Stimulated activated CD8-positive, alpha-beta memory T cell treated with anti-CD3 and anti-CD28 coated beads, Interleukin-12 subunit alpha, Interleukin-12 subunit beta, amount 100 ng/mL, for 1 hour (primary cell): ENCODE measurements at regions not wholly inside any gene's neighbourhood (a gene's known extent, or its start where the extent isn't known, plus 50 kb on each side); places are given as distances from the start of the nearest gene placed in this dataset.

Experiments used
- DNase-seq: peaks from one replicate; pipeline ENCODE4 v3.0.0-alpha.2; 2020; ENCODE audit warnings: low read depth

DNA sequence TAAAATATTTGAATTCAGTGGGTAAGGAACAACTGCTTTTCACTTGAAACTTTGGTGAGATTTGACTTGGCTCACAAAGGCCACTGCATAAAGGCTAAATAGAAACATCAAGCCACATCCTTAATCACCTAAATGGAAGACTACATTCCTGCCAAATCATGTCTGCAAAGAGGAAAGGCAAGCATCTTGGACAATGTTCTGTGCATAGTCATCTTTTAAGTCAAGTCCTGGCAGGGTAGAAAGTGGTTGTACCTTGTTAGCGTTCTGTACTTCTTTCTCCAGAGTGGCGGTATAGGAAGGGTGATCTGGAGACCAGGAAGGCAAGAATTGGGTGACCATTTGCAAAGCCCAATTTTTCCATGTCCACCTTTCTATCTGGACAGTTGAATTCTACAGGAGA, 121.4 kb upstream of the SLC14A2 start:
- no peak for DNase-seq

GRCh38 chr18:45494811-45495210, 120.5 kb upstream of the SLC14A2 start:
- DNase-seq, result no peak

- no peak for DNase-seq
Measured at GRCh38 chr18:45496741-45497140, 118.5 kb upstream of the SLC14A2 start.

DNA sequence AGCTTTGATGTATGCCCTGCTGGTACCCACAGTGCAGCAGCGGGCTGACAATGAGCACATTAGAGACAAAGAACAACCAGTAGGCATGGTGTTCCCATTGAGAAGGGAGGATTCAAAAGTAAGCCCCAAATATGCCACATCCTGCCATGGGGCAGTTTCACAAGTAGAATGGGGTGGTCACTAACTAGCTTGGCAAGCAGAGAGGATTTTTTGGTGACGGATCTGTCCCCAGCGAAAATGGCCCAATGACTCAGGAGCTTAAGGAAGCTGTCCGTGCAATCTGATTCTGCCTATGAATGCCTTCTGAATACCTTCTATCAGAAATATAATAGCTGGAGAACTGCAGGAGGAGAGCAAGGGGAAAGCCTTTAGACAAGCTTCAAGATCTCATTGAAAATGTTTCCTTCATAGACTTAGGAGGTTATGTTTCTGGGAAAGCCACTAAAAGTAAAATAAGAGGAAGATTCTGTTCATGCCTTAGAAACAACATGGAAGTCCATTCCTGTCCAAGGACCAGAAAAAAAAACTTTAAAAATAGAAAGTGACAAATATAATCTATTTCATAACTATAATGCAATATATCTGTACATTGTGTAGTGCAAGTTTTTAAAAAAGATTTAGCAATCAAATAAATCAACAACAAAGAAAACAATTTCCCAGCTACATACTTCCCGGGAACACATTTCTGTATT, 117.5 kb upstream of the SLC14A2 start:
- no peak for DNase-seq

GRCh38 chr18:45498287-45498658, 117.0 kb upstream of the SLC14A2 start:
- DNase-seq, result no peak

- no peak for DNase-seq
Measured at GRCh38 chr18:45503990-45504389, 111.3 kb upstream of the SLC14A2 start.

GRCh38 chr18:45505497-45506206, 109.6 kb upstream of the SLC14A2 start:
- no peak for DNase-seq

DNA sequence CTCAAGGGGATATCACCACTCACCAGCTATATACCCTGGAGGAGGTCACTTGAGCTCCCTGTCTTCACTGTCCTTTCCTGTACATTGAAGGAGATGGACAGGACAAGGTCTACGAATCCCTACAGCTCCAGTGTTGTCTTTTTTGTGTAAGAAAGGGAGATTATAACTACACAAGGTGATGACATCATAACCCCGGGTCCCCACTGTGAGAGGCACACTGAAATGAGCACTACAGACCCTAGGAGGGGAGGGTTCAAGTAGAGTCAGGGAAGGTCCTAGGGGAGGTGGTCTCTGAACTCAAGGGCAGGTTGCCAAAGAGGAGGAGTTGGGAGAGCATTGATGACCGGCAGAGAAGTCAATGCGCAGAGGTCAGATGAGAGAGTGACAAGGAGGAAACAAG, 108.3 kb upstream of the SLC14A2 start:
- no peak for DNase-seq

GRCh38 chr18:45509535-45509934, 105.7 kb upstream of the SLC14A2 start:
- DNase-seq, result no peak

DNA sequence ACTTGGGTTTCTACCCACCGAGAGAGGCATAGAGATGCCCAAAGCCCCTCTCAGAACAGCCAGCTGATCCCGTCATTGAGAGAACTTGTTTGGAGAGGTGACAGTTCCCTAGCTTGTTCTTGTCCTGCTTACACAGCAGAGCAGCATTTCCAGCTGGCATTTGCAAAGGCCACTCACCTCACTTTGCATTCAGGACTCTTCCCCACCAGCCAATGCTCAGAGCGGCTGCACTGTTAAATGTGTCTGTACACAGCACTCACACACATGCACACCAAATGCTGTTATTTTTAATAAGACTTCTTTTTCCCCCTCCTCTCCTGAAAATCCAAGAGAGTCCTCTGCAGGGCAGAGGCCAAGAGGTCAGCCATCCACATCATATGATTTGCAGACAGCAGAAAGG, 104.6 kb upstream of the SLC14A2 start:
- no peak for DNase-seq

DNA sequence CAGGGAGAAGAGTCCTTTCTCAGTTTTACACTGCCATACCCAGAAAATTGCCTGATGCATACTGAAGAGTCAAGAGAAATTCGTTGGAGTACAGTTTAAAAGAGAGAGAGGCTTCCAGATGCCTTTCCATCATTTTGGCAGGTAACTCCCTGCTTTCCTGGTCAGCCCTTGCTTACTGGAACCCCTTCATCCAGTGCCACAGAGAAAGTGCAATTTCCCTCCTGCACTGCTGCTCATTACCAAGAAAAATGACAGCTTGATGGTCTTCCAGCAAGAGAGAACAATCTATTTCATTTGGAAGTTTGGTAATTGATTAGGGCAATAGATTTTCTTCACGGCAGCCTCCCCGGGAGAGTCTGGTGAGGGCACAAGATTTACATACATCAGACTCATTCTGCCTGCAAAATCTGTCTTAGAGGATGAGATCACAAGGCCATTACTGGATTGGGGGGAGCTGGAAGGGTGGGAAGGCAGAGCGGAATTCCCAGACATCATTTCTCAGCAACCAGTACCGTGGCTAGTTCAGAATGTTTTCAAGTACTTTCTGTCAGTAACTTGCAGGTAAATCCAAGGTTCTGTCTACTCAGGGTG, 102.8 kb upstream of the SLC14A2 start:
- DNase-seq, result no peak

GRCh38 chr18:45517181-45517741, 98.0 kb upstream of the SLC14A2 start:
- no peak for DNase-seq

- no peak for DNase-seq
Measured at GRCh38 chr18:45518311-45519155, 96.7 kb upstream of the SLC14A2 start.

- no peak for DNase-seq
Measured at GRCh38 chr18:45519411-45520280, 95.6 kb upstream of the SLC14A2 start.

DNA sequence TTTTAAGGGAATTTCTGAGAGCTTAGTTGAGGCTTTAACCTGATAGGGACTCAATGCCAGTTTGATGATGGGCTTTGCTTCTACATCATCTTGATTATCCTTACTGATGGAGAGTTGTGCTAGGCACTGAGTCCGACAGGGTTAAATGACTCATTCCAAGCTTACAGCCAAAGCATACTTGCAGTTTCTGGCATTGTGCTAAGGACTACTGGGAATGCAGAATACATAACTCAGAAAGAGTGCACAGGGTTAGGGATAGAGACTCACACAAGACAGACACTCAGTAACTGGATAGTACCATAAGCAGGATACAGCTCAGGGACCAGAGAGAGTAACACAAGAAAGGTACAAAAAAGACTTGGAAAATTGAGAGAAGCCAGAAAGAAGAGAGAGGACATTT, 94.1 kb upstream of the SLC14A2 start:
- DNase-seq, result no peak

- DNase-seq, result no peak
Measured at GRCh38 chr18:45521777-45522176, 93.5 kb upstream of the SLC14A2 start.

DNA sequence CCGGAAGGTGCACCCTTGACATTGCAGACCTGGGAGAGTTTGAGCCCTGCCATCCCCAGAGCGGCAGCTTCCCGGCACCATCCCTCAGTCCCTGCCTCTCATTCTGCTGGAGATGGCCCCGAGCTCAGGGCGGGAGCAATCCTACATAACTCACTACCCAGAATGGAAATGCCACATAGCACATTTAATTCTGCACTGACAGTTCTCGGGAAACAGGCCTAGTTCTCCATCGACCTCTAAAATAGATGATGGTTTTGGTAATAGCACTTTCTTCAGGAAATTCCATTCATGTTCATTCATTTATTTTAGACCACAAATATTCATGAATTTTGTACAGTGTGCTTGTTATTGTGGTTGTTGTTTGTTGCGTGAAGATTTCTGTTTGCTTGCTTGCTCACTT, 92.9 kb upstream of the SLC14A2 start:
- DNase-seq, result no peak

DNA sequence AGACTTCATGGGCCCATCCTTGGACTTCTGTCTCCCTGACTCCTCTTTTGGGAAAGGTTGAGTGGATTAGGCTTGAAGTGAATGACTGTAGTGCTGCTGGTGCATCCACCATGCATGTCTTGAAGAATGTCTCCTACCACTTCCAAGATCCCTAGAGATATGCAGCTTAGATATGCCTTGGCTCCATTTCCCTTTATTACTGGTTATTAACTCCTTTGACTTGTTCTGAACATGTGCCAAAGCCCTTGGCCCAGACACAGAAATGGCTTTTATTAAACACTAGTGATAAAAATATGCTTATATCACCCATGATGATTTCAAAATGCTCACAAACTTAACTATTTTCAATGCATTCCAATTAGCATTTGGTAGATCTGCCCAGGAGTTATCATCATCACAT, 90.0 kb upstream of the SLC14A2 start:
- DNase-seq, result no peak

DNA sequence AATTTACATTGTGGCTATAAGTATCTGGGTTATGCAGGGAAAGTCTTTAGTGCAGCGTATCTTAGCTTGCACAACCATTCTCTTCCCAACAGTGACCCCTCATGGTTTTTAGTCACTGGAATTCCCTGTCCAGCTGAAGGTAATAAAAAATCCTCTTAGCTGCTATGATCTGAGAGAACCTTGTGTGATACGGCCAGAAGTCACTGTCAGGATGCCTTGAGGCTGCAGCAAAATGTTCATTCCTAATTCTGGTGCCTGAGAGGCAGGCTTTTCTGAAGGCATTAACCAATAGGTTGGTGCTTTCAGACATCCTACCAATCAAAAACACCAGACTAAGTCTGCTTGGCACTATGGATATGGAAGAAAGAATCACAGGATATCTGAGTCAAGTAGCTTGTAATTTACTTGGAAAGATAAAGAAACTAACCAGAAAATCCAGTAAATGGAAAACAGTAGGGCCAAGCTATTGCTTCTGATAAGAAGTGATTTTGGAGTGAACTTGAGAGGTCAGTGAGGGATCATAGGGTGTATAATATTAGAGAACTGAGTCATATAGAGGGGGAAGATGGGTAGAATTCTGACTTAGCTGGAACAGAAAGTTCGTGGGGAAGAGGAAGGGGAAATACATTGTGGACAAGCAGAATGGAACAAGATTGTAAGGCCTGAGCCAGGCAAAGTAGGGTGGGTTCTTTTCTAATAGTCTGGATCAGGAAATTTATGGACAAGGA, 89.0 kb upstream of the SLC14A2 start:
- no peak for DNase-seq

DNA sequence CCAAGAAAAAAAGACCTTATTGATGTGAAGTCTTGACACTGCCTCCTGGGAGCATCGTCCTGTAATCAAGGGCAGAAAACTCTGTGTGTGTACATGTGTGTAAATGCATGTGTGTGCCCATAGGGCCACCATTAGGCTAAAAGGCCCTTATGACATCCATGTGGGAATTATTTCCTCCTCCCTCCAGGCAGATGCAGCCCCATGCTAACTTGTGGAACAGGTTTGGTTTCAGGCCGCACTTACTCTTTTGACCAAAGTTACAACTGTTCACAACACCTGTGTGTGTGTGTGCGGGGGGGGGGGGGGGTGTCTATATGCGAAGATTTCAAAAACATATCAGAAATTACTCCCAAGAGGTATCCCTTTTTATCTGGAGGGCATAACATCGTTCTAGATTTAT, 87.4 kb upstream of the SLC14A2 start:
- no peak for DNase-seq
